SH-SY5Y (cell line): ENCODE measurements at regions not wholly inside any gene's neighbourhood (a gene's known extent, or its start where the extent isn't known, plus 50 kb on each side); places are given as distances from the start of the nearest gene placed in this dataset.

Experiments
- GATA2 ChIP-seq: IDR thresholded peaks from 2 replicates; pipeline ENCODE4 v1.6.1; 2011; ENCODE audit warnings: mild to moderate bottlenecking, low read depth, low read length
- GATA3 ChIP-seq: IDR thresholded peaks from 2 replicates; pipeline ENCODE4 v1.6.1; 2011; ENCODE audit warnings: low read depth, mild to moderate bottlenecking, low read length, moderate library complexity

DNA sequence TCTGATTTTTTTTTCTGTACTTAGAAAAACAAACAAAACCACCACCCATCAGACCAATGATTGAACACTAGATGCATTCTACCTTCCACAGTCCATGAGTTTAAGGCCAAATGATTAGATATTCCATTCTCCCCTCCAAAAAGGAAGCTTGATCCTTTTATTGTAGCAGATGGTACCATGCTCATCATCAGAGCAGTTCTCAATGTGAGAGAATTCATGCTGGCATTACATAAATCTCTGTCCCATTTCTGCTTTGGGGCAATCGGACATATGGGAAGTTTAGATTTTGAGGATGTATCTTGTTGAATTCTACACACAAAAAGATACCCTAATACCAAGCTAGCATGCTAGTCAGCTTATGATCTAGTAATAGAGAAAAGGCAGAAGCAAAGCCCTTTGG lies 186.6 kb downstream of the RAD51AP2 start:
- TF ChIP-seq GATA2 (no peak), GATA3 (no peak)
